Femur (tissue), 1 donor: ENCODE measurements at regions not wholly inside any gene's neighbourhood (a gene's known extent, or its start where the extent isn't known, plus 50 kb on each side); places are given as distances from the start of the nearest gene placed in this dataset.

Source experiments
- DNase-seq: peaks from one replicate; pipeline ENCODE4 v3.0.0-alpha.2; 2017

- DNase-seq: no peak
Measured at GRCh38 chr18:71209944-71210343, 921.1 kb downstream of the SOCS6 start.

DNA sequence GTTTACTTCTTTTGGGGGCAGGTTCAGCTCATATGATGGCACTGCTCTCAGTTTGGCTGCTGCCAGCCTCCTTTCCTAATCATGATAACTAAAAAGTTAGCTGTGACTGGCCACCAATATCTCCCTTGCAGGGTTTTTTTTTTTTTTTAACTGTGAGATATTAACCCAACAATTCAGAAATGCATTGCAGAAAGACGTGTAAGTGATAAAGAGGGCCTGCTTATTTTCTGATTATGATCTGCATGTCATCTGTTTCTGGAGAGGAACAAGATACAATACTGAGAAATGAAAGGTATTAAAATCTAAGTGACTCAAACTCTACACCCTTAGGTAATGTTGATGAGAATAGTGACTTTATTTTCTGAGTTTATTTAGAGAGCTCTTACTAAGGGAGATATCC is 905.6 kb downstream of the SOCS6 start:
- no peak for DNase-seq

GRCh38 chr18:71189581-71189980 is 900.7 kb downstream of the SOCS6 start:
- DNase-seq: no peak

- DNase-seq: no peak
Measured at GRCh38 chr18:71168557-71169145, 879.8 kb downstream of the SOCS6 start.

- DNase-seq: no peak
Measured at GRCh38 chr18:71136487-71136886, 847.6 kb downstream of the SOCS6 start.

- no peak for DNase-seq
Measured at GRCh38 chr18:71134122-71134521, 845.3 kb downstream of the SOCS6 start.

GRCh38 chr18:71131918-71132317 is 843.1 kb downstream of the SOCS6 start:
- no peak for DNase-seq

DNA sequence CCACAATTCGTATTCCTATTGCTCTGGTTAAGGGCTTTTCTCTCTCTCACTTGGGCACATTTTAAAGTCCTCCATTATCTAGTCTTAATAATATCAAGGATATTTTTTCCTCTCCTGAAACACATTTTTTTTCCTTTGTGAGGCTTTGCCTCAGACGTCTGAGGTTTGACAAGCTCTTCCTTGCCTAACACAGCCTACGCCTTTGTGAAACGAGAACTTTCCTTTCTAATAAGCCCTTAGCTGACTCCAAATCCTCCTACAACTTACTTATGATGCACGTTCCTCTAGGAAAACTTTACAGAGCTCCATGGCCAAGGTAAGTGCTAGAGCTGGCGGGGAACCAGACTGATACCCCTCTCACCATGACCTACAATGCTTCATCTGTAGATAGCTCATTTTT is 841.5 kb downstream of the SOCS6 start:
- no peak for DNase-seq

GRCh38 chr18:71125581-71125980 is 836.7 kb downstream of the SOCS6 start:
- DNase-seq: no peak

DNA sequence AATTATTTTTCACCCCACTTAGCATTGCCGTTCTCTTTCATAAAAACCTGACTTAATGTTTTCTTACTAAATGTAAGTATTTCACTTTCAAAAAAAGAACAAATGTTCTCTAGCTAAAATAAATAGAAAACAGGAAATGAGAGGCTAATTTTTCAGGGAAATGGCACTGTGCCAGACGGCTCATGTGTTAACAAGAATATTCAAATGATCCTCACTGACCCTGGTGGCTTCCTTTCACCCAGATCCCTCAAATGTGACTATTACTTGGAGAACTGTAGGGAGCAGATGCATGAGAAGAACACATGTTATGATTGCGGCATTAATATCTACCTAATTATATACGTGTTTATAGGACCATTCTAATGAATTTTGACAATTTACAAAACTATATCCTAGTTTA is 827.7 kb downstream of the SOCS6 start:
- no peak for DNase-seq

GRCh38 chr18:71115261-71115660 is 826.4 kb downstream of the SOCS6 start:
- no peak for DNase-seq

- no peak for DNase-seq
Measured at GRCh38 chr18:71114550-71115210, 825.8 kb downstream of the SOCS6 start.

GRCh38 chr18:71107244-71107643 is 818.4 kb downstream of the SOCS6 start:
- no peak for DNase-seq

- no peak for DNase-seq
Measured at GRCh38 chr18:71106701-71107100, 817.9 kb downstream of the SOCS6 start.

DNA sequence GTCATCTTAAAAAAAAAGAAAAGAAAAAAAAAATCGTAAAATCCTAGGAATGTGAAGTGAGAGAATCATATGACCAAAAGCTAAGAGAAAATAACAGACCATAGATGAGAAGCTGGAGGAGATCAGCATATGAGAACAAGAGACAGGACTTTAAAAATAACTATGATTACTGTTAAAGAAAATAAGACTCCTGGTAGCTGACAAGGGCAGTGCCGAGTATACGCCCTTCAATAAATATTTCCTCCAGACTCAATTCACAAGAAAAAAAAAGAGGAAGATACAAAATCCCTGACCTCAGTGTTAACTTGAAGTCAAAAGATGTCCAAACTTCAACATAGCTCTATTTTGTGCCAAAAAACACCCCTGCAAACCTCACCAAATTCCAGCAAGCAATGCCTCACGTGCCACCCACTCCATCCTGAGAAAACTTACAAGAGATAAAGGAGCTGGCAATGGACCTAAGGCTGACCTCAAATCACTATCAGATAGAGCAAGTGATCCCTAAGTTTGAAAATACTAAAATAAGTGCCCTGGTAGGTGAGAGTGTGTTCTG is 817.2 kb downstream of the SOCS6 start:
- no peak for DNase-seq

GRCh38 chr18:71105078-71105819 is 816.4 kb downstream of the SOCS6 start:
- no peak for DNase-seq

- DNase-seq: no peak
Measured at GRCh38 chr18:71079606-71080005, 790.8 kb downstream of the SOCS6 start.

- DNase-seq: no peak
Measured at GRCh38 chr18:71077451-71077850, 788.6 kb downstream of the SOCS6 start.

DNA sequence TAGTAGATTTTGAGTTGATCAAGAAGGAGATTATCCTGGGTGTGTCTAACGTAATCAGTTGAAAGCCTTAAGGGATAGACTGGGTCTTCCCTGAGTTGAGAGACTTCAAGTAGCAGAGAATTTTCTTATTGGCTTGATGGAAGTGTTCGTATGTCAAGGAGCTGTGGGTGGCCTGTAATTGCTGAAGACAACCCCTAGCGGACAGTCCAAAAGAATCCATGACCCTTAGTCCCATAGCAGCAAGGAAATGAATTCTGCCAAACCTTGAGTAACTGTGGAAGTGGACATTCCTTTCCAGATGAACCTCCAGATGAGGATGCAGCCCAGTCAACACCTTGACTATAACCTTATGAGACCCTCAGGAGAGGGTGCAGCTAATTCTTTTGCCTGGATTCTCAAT is 786.3 kb downstream of the SOCS6 start:
- no peak for DNase-seq

GRCh38 chr18:71068338-71068737 is 779.5 kb downstream of the SOCS6 start:
- DNase-seq: no peak

GRCh38 chr18:71049893-71050292 is 761.0 kb downstream of the SOCS6 start:
- DNase-seq: no peak

DNA sequence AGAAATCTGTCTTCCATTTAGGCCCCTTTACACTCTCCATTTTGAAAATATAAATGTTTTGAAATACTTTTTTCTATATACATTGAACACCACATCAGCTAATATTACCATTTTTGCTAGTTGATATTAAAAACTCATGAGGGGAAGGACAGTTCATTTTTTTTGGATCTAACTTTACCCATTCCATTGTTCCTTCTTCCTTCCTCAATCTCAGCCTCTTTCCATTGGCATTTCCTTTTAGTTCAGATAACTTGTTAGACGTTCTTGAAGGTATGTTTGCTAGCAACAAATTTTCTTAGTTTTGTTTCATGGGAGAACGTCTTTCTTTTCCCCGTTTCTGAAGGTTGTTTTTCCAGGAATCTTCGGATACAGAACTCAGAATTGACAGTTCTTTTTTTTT is 759.0 kb downstream of the SOCS6 start:
- DNase-seq: no peak

DNA sequence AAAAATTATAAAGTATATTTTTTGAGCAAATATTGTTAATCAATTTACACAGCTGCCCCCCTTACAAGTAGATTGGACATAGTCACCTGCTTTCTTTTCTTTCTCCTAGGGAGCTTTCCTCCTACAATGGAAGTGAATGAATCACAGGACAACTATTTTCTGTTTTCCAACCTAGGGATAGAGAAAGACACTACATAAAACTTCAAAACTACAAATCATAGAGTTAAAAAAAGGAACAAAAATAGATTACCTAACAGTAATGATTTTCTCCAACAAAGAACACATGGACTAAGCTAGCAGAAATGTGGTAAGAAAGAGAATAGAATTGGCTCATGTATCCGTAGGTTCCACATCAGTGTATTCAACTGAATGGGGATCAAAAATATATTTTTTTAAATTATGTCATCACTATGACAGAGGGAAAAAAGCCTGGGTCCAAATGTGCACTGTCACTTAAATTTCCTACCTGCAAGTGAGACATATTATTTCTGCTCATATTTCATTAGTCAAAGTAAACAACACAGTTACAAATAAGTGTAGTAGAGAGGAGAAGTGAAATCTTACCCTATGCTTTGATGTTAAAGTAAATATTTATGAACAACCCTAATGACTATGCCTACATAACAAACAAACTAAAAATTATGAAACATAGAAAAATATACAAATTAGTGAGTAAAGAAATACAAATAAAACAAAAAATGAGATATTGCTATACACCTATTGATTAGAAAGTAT is 756.7 kb downstream of the SOCS6 start:
- DNase-seq: no peak
